A172 (cell line): ENCODE measurements at regions not wholly inside any gene's neighbourhood (a gene's known extent, or its start where the extent isn't known, plus 50 kb on each side); places are given as distances from the start of the nearest gene placed in this dataset.
A peak's percentile ranks its signal among the peaks of the same experiment; 100 is the strongest.
"Not testable (repeated sequence)": the region's sequence is repeated elsewhere in the genome, so short reads cannot be mapped to it uniquely, and the experiment has no call there.

Experiments used
- DNase-seq: peaks from one replicate; pipeline ENCODE4 v3.0.0-alpha.2; 2015; ENCODE audit warnings: low spot score

DNA sequence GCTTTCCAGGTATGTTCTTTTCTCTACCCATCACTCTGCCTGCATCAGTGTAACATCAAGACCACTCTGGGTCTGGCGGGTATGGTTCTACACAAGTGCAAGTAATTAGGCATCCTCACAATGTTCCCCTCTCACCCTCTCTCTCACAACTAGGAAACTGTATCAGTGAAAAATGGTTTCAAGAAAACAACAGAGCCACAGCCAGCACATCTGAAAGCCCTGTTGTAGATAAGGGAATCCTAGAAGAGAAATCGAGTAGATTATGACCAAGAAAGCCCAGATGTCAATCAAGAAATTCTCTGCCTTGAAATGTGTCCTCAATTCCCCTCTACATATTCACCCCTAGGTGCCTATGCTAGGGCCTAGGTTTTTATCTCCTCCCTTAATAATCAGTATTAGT is 281.3 kb upstream of the ANKRD50 start:
- DNase-seq: no peak

DNA sequence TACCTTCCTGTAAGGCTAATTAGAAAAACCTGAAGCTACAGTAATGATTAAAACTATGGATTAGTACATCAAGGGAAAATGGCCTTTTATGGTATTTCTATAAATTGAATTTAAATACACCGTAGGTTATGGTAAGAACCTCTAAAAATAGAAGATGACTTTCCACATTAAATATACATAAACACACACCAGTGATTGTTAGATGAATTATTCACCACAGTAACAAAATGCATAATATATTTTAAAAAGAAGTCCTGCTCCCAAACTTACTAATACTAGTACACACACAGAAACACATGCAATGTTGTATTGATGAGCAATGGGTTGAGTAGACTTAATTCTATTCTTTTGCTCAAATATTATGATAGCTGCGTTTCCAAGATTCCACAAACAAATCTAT is 277.9 kb upstream of the ANKRD50 start:
- DNase-seq: no peak

DNA sequence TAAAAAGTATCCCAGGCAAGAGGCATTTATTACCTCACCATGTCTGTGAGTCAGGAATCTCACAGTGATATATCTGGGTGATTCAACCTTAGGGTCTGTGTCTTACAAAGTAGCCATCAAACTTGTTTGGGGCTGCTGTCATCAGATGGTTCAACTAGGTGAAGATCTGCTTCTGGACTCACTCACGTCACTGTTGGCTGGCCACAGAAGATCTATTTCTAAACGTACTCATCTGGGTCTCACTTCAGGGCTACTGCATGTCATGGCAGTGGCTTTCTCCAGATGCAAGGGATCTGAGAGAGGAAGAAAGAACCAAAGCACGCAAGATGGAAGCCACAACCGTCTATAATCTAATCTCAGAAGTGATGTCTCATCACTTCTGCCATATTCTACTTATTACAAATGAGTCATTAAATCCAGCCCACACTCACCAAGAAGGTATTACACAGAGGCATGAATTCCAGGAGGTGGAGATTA is 267.8 kb upstream of the ANKRD50 start:
- peak; percentile 63 for DNase-seq

DNA sequence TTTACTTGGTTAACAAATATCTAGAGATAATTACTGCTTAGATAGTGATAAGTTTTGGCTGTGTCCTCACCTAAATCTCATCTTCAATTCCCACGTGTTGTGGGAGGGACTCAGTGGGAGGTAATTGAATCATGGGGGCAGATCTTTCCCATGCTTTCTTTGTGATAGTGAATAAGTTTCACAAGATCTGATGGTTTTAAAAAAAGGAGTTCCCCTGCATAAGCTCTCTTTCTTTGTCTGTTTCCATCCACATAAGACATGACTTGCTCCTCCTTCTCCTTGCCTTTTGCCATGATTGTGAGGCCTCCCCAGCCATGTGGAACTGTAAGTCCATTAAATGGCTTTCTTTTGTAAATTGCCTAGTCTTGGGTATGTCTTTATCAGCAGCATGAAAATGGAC is 266.0 kb upstream of the ANKRD50 start:
- not testable (repeated sequence) for DNase-seq

DNA sequence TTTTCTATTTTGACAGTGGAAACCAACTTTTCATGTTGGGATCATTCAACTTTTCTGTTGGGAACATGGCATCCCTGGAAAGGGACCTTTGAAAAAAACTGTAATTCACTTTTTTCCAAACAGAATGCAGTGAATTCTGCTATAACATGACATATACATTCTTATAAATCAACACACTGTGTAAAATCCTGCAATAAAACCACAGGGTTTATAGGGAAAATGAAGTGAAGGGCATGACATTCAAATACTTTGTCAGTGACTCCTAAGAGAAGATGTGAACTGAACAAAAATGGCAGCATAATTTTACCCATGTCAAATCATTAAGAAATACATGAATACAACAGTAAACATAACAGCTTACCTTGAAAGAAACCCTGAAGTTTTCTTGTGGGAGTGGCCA is 264.5 kb upstream of the ANKRD50 start:
- no peak for DNase-seq

DNA sequence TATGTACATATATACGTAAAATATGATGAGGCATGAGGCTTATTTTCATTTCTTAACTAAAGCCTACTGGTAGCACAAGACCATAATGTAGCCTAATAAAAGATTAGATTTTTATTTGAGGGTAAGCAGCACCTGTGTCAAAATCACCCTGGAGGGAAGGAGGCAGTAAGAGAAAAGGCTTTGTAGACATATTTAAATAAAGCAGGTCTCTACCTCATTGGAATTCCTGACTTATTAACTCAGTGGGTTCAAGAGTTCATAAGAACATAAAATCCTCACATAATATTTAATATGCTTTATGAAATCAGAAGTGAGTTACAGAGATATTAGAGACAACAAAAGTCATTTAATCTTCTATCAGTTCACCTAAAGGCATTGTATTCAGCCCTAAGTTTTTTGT is 261.6 kb upstream of the ANKRD50 start:
- no peak for DNase-seq

DNA sequence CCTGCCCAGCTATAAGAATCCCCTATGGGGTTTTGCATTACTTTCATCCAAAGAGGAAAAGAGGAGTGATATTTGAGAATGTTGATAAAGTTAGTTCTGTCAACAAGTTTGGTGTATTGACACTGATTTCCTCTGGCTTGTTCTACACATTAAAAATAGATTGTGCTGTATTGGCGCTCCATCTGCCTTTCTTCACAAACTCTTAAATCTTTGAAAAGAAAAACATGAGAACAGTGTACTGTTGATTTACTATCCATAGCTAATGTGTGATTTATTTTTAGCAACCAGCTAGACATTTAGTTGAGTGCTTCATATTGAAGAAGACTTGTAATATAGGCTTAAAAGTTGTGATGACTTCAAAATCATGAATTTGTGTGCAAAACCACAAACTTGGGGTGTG is 261.2 kb upstream of the ANKRD50 start:
- DNase-seq: no peak

DNA sequence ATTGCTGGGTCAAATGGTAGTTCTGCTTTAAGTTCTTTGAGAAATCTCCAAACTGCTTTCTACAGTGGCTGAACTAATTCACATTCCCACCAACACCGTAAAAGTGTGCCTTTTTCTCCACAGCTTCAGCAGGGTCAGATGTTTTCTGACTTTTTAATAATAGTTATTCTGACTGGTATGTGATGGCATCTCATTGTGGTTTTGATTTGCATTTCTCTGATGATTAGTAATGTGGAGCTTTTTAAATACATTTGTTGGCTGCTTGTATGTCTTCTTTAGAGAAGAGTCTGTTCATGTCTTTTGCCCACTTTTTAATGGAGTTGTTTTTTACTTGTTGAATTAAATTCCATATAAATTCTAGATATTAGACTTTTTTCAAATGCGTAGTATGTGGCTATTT is 257.5 kb upstream of the ANKRD50 start:
- no peak for DNase-seq

DNA sequence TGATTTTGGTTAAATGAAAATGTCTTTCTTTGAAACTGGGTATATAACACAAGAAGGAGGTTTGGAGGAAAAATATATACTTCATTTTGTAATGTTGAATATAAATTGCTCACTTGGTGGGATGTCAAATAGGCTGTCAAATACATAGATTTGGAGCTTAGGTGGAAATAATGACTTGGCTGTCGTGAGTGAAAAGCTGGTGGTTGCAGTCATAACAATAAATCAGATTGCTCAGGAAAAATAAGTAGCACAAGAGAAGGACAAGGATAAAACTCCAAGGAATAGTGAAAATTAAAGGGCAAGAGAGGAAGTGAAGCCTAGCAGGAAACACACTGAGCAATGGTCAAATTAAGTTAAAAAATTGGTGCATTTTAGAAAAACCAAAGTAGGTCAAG is 253.0 kb upstream of the ANKRD50 start:
- no peak for DNase-seq

DNA sequence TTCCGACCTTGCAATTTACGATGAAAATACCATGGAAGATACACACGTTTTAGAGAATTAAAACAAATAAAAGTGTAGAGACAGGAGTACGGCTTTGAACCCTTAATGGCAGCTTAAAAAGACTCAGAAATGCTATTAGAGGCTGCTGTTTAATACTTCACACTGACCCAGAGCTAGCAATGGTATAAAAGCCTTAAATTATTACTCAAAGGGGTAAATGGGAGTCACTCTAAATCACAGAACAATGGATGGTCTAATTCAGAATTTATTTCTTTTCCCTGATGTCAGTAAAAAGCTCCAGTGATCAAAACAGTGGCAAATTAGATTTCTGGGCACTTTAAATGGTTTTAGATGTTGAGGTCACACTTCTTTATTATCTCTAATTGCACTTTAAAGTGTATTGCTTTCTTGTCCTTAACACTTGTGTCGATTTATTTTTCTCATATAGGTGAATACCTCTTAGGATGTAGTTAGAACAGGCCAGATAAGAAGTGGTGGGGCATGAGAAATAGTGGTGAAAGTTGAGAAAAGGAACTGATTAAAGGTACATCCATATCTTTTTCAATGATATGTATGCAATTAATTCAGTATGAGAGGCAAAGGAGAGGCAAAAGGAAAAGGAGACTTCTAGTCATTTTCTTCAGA is 252.4 kb upstream of the ANKRD50 start:
- DNase-seq: no peak

DNA sequence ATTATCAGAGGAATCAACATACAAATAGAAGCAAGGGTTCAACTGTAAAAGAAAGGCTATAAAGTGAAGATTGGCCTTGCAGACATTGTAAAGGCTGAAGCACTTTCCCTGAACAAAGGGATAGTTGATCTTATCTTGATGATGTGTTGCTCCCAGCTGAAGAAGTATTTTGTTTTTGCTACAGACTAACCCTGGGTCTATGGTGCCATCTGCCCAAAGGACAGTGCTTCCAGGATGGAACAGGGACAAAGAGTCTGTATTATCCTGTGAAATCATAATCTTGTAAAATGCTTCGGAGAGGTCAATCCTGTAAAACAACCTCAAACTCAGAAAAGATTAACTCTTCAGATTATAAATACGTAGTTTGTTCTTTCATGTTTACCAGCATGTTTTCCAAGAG is 251.7 kb upstream of the ANKRD50 start:
- no peak for DNase-seq

DNA sequence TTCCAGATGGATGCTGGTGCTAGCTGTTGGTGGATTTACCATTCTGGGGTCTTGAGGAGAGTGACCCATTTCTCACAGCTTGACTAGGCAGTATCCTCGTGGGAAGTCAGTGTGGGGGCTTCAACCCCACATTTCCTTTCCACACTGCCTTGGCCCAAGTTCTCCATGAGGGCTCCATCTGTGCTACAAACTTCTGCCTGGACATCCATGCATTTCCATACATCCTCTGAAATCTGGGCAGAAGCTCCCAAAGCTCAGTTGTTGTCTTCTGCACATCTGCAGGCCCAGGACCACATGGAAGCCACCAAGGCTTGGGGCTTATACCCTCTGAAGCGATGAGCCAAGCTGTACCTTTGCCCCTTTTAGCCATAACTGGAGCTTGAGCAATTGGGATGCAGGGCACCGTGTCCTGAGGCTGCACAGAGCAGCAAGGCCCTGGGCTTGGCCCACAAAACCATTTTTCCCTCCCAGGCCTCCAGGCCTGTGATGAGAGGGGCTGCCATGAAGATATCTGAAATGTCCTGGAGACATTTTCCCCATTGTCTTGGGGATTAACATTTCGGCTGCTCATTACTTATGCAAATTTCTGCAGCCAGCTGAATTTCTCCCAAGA is 248.7 kb upstream of the ANKRD50 start:
- DNase-seq: no peak

DNA sequence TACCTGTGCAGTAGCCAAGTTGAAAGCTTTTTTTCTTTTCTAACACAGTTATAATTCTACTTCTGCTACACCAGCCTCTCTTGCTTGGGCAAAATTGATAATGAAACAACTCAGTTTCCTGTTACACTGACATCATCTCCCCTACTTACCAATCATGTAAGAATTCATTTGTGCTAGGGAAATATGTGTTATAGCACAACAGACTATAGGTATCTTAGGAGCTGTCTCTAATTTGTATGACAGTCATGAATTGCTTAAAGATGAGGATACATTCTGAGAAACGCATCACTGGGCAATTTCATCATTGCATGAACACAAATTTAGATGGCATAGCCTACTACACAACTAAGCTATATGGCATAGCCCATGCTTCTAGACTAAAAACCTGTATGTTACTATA is 246.3 kb upstream of the ANKRD50 start:
- DNase-seq: no peak

DNA sequence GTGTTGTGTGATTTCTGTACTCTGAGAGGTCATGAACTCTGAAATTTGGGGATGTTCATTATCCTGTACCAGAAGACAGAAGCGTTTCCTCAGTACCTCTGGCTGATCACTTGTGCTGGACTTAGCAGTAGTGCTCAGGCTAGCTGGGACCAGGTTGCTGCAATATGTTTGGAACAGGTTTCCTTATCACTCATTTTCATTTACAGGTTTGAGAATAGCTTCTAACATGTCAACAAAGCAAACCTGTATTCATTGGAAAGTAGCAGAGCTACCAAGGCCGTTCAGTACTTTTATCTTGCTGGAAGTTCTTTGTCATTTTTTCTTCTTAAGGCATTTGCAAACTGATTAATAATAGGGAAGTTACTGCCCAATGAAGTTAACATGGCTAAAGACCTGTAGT is 242.9 kb upstream of the ANKRD50 start:
- DNase-seq: no peak

DNA sequence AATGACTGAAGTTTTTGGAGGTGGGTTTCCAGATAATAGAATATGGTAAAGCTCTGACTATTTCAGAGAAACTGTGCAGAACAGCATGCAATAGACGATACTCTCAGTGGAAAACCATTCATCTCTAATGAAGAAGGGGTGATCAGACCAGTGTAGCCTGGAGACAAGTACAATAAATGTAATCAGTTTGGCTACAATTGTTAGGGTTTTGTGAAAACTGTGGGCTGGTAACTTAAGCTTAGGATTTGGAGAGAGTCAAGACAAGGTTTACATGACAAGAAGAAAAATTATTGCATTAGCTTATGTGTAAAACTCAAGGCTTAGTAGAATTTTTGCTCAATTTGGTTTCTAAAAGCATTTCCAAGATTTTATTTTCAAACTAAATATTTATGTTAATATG is 241.5 kb upstream of the ANKRD50 start:
- no peak for DNase-seq

DNA sequence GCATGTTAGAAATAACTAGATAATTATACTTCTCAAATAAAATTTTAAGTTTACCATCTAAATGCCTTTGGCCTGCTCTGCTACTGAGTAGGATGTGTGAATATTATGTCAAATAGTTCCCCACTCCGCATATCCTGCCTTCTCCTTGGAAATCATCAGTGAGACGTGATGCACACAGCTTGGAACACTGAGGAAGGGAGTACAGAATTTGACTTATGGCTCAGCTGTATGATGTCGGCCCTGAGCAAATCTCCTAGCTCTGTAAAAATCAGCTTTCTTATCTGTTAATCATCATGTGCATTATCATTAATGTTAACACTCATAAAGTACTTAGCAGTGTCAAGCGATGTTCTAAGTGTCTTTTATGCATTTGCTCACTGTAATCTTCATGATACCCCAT is 241.0 kb upstream of the ANKRD50 start:
- DNase-seq: no peak

DNA sequence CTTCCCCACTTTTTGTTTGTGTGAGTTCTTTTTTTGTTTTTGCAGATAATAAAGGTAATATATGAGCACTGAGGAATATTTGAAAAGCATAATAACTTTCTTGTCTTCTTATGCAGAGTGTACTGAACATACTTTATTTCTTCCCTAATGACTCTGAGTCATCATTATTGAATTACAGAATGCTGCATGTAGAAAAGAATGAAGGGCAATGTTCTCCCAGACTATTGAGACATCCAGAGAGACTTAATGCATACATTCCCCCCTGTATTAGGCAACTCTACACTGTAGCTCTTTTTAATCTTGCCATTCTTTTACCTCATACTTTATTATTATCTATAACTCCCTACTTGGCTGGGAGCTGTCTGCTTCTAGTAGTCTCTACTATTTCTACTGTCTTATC is 240.5 kb upstream of the ANKRD50 start:
- no peak for DNase-seq

DNA sequence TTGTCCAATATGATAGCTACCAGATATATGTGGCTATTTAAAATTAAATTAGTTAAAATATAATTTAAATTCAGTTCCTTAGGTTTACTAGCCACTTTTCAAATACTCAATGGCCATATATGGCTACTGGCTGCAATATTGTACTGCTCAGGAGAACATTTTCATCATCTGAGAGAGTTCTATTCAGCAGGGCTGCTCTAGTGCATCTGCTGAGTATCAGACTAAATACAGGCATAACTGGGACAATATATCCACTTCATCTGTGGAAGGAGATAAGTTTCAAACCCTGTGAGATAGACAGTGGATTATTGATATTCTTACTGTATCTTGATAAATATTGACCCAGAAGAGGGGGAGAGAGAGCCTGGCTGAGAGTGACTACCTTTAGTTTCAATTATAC is 240.1 kb upstream of the ANKRD50 start:
- DNase-seq: no peak

DNA sequence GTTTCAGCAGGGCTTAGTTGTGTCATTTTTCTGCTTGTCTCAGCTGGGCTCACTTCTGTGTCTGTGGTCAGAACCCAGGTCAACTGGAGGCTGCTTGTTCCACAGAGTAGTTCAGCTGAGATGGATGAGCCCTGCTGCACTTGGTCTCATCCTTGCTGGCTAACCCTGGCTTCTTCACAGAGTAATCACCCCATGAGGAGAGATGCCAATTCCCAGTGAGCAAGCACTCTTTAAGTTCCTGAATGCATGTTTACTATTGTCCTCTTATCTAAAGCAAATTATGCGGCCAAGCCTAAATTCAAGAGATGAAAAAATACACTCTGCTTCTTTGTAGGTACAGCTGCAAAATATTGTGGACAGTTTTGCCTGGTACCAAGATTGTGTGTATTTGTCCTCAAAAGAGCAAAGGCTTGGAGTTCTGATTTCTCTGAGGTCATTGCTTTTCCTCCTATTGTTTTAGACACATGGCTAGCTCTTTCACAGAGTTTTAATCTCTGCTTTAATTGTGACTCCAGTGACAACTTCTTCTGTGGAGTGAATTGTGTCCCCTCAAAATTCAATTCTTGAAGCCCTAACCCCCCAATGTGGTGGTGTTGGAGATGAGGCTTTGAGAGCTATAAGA is 236.6 kb upstream of the ANKRD50 start:
- DNase-seq: peak; percentile 80

DNA sequence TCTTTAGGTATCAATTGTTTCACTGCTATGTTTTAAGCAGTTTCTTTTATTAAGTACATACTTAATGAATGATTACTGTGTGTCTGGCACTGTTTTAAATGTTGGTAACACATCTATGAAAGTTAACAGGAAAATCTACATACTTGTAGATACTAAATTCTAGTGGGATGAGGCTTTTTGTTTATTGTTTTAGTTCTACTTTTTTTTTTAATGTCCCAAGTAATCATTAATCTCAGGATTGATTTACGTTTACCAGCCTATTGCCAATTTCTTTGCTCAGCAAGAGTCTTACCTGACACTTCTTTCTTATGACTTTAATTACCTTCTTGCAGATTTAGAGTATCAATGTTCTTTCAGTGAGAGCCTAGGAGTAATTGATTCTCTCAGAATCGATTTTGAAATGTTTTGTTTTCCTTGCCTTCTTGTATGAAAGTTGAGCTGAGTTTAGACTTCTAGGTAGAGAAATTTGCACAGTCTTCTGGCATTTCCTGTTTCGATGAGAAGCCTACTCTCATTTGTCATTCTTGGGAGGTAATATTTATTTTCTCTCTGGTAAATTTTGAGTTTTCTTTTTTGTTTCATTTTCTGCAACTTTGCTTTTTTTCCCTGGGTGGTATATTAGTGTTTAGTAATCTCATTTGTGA is 235.2 kb upstream of the ANKRD50 start:
- DNase-seq: peak; percentile 48

DNA sequence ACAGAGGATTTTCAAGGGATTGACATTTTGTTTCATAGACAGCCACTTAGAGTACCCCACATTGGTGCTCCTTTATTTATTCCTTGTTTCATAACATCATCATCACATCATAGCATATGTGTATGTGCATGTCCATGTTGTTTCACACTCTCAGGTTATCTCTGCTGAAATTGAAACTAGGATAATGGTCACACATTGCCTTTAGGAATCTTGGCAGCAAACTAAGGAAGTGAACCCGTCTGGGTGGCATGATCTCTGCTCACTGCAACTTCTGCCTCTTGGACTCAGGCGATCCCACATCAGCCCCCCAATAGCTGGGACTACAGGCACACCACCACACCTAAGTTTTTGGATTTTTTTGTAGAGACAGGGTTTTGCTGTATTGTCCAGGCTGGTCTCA is 234.2 kb upstream of the ANKRD50 start:
- peak; percentile 56 for DNase-seq

DNA sequence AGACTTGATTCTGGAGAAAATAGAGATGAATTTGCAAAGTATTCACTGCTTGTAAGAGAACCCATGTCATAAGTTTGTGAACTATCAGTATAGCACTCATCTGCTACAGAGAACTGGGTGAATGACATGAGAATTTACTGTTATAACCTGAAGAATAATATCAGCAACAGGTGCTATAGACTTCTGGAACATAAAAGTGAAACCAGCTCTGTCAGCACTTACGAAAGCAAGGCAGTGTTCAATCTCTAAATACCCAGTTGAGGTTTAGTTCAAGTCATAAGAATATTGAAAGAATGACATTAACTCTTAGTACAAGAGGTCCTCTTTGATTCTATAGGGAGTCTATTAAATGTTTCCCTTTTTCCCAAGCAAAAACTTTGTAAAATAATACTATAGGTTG is 232.9 kb upstream of the ANKRD50 start:
- DNase-seq: peak; percentile 65

DNA sequence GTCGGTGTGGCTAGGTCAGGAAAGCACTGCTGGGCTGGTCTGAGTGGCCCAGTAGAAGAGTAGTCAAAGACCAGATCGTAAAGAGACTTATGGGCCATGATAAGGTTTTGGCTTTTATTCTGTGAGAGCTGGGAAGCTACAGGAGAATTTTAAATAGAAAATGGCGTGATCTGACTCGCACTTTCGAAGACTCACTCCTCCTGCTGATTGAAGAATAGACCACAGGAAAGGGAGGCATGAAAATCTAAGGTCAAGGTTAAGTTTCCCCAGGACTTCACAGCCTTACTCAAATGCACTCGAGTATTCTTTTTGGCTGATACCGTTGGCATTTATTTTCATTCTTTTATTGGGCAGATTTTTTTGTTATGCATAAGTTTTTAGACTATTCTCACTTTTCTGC is 231.4 kb upstream of the ANKRD50 start:
- peak; percentile 50 for DNase-seq
